Fibroblast of lung (primary cell): ENCODE measurements at regions not wholly inside any gene's neighbourhood (a gene's known extent, or its start where the extent isn't known, plus 50 kb on each side); places are given as distances from the start of the nearest gene placed in this dataset.

Source experiments
- DNase-seq, 2 donors: peaks; one replicate each; pipeline versions ENCODE4 v3.0.0 to v3.0.0-alpha.2; 2010; ENCODE audit warnings: low read depth in 2 of 2
- H2AFZ ChIP-seq: 2 replicates; pipeline ENCODE4 v1.5.1; 2012; ENCODE audit warnings: low read length, control low read depth, inconsistent platforms
- H3K27ac ChIP-seq: 2 replicates; pipeline ENCODE4 v1.5.1; 2011; ENCODE audit warnings: low read length, control low read depth; ENCODE audit not compliant: insufficient read depth
- H3K27me3 ChIP-seq: 2 replicates; pipeline ENCODE4 v1.5.1; 2011; ENCODE audit warnings: mild to moderate bottlenecking, low read length; ENCODE audit not compliant: control insufficient read depth, insufficient read depth
- H3K36me3 ChIP-seq: 2 replicates; pipeline ENCODE4 v1.5.1; 2011; ENCODE audit warnings: low read length; ENCODE audit not compliant: control insufficient read depth, insufficient read depth
- H3K4me1 ChIP-seq: 2 replicates; pipeline ENCODE4 v1.5.1; 2011; ENCODE audit warnings: low read length; ENCODE audit not compliant: control insufficient read depth, insufficient read depth; ENCODE audit errors: extremely low read depth
- H3K4me2 ChIP-seq: 2 replicates; pipeline ENCODE4 v1.5.1; 2011; ENCODE audit warnings: low read length, control low read depth; ENCODE audit not compliant: insufficient read depth; ENCODE audit errors: extremely low read depth
- H3K4me3 ChIP-seq, 4 experiments: fragments of 200-600 bp in 1 of 4; sonication (generic) in 1 of 4; replicated peaks in 1 of 4; 2 replicates each; pipeline ENCODE4 v1.5.1; 2011 to 2016; ENCODE audit warnings: low read length in 4 of 4, low read depth in 3 of 4, mild to moderate bottlenecking in 3 of 4, control low read depth in 2 of 4, inconsistent platforms in 1 of 4, mixed read lengths in 1 of 4; ENCODE audit not compliant: insufficient read depth in 1 of 4; ENCODE audit errors: control extremely low read depth in 1 of 4
- H3K79me2 ChIP-seq: 2 replicates; pipeline ENCODE4 v1.5.1; 2012; ENCODE audit warnings: mild to moderate bottlenecking, low read length, inconsistent platforms; ENCODE audit not compliant: control insufficient read depth, insufficient read depth
- H3K9ac ChIP-seq: 2 replicates; pipeline ENCODE4 v1.5.1; 2011; ENCODE audit warnings: mild to moderate bottlenecking, low read length, control low read depth; ENCODE audit not compliant: insufficient read depth
- H3K9me3 ChIP-seq: 2 replicates; pipeline ENCODE4 v1.5.1; 2012; ENCODE audit warnings: low read depth, low read length; ENCODE audit not compliant: control insufficient read depth, insufficient read depth
- H4K20me1 ChIP-seq: 2 replicates; pipeline ENCODE4 v1.5.1; 2011; ENCODE audit warnings: low read length; ENCODE audit not compliant: control insufficient read depth, insufficient read depth; ENCODE audit errors: extremely low read depth
- CTCF ChIP-seq, 2 donors: IDR thresholded peaks in 1 of 2; conservative IDR thresholded peaks in 1 of 2; 1 replicate in 1 of 2; 2 replicates in 1 of 2; pipeline ENCODE4 v1.5.1; 2011 to 2012; ENCODE audit warnings: low read length in 2 of 2, control low read depth in 1 of 2, inconsistent platforms in 1 of 2, low read depth in 1 of 2, mild to moderate bottlenecking in 1 of 2
- EZH2 ChIP-seq: IDR thresholded peaks from 2 replicates; pipeline ENCODE4 v1.5.1; 2012; ENCODE audit warnings: low read length, control low read depth, mild to moderate bottlenecking; ENCODE audit errors: missing control alignments

GRCh38 chr4:58541926-58542325, 1431.7 kb upstream of the IGFBP7 start:
- TF ChIP-seq CTCF (conservative IDR thresholded peaks at IDR 0.05 in 1 of 2, IDR thresholded peaks at IDR 0.05 in 1 of 2; ENCODE audit: low read depth in 1 of 2, low read length in 2 of 2) (no peak), EZH2 (no peak)
- DNase-seq: no peak
- H3K27ac ChIP-seq: no peak overlapping the region
- no peak overlapping the region for H3K4me3 ChIP-seq
- no peak overlapping the region for H2AFZ ChIP-seq
- no peaks in the 10 kb centered on the region for H4K20me1 ChIP-seq
- no peaks in the 10 kb centered on the region for H3K9me3 ChIP-seq
- no peaks in the 10 kb centered on the region for H3K27me3 ChIP-seq
- no peaks in the 10 kb centered on the region for H3K4me1 ChIP-seq
- no peaks in the 10 kb centered on the region for H3K79me2 ChIP-seq
- no peak overlapping the region for H3K9ac ChIP-seq
- no peaks in the 10 kb centered on the region for H3K36me3 ChIP-seq
- H3K4me2 ChIP-seq: no peak overlapping the region

- no peaks in the 10 kb centered on the region for H3K36me3 ChIP-seq
- TF ChIP-seq CTCF (conservative IDR thresholded peaks at IDR 0.05 in 1 of 2, IDR thresholded peaks at IDR 0.05 in 1 of 2; ENCODE audit: low read depth in 1 of 2, low read length in 2 of 2): no peak
- no peak for TF ChIP-seq EZH2
- no peaks in the 10 kb centered on the region for H3K4me1 ChIP-seq
- no peaks in the 10 kb centered on the region for H4K20me1 ChIP-seq
- H3K4me2 ChIP-seq: no peak overlapping the region
- no peak overlapping the region for H2AFZ ChIP-seq
- no peaks in the 10 kb centered on the region for H3K79me2 ChIP-seq
- no peaks in the 10 kb centered on the region for H3K9me3 ChIP-seq
- no peak overlapping the region for H3K9ac ChIP-seq
- no peaks in the 10 kb centered on the region for H3K27me3 ChIP-seq
- no peak overlapping the region for H3K4me3 ChIP-seq
- H3K27ac ChIP-seq: no peak overlapping the region
- no peak for DNase-seq
Observed at GRCh38 chr4:58522765-58523382, 1412.7 kb upstream of the IGFBP7 start.

GRCh38 chr4:58515226-58515625, 1405.0 kb upstream of the IGFBP7 start:
- H3K27me3 ChIP-seq: no peaks in the 10 kb centered on the region
- no peaks in the 10 kb centered on the region for H3K4me1 ChIP-seq
- no peaks in the 10 kb centered on the region for H4K20me1 ChIP-seq
- no peak overlapping the region for H3K27ac ChIP-seq
- H3K9ac ChIP-seq: no peak overlapping the region
- no peaks in the 10 kb centered on the region for H3K36me3 ChIP-seq
- H2AFZ ChIP-seq: no peak overlapping the region
- no peaks in the 10 kb centered on the region for H3K9me3 ChIP-seq
- no peak overlapping the region for H3K4me2 ChIP-seq
- H3K4me3 ChIP-seq: no peak overlapping the region
- TF ChIP-seq EZH2 (no peak), CTCF (conservative IDR thresholded peaks at IDR 0.05 in 1 of 2, IDR thresholded peaks at IDR 0.05 in 1 of 2; ENCODE audit: low read depth in 1 of 2, low read length in 2 of 2) (no peak)
- H3K79me2 ChIP-seq: no peaks in the 10 kb centered on the region
- no peak for DNase-seq
